ENCODE measurements at regions not wholly inside any gene's neighbourhood (a gene's known extent, or its start where the extent isn't known, plus 50 kb on each side); places are given as distances from the start of the nearest gene placed in this dataset.
A peak's percentile ranks its signal among the peaks of the same experiment; 100 is the strongest.

GRCh38 chr3:177833332-177833731, 636.0 kb upstream of the TBL1XR1 start:
- no peak for DNase-seq (ENCODE audit: low read depth)
- TF ChIP-seq, protein P1, sequence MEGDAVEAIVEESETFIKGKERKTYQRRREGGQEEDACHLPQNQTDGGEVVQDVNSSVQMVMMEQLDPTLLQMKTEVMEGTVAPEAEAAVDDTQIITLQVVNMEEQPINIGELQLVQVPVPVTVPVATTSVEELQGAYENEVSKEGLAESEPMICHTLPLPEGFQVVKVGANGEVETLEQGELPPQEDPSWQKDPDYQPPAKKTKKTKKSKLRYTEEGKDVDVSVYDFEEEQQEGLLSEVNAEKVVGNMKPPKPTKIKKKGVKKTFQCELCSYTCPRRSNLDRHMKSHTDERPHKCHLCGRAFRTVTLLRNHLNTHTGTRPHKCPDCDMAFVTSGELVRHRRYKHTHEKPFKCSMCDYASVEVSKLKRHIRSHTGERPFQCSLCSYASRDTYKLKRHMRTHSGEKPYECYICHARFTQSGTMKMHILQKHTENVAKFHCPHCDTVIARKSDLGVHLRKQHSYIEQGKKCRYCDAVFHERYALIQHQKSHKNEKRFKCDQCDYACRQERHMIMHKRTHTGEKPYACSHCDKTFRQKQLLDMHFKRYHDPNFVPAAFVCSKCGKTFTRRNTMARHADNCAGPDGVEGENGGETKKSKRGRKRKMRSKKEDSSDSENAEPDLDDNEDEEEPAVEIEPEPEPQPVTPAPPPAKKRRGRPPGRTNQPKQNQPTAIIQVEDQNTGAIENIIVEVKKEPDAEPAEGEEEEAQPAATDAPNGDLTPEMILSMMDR (conservative IDR thresholded peaks at IDR 0.05; ENCODE audit: control insufficient read depth, insufficient read depth, low read depth, low read length), result no peak
- no peak overlapping the region for H3K4me3 ChIP-seq (ENCODE audit: control insufficient read depth, low read depth, low read length)

GRCh38 chr3:177835008-177835407, 637.7 kb upstream of the TBL1XR1 start:
- TF ChIP-seq, protein P1 (conservative IDR thresholded peaks at IDR 0.05; ENCODE audit: control insufficient read depth, insufficient read depth, low read depth, low read length), result no peak
- peak; percentile 99 for DNase-seq (ENCODE audit: low read depth)
- no peak overlapping the region for H3K4me3 ChIP-seq (ENCODE audit: control insufficient read depth, low read depth, low read length)

DNA sequence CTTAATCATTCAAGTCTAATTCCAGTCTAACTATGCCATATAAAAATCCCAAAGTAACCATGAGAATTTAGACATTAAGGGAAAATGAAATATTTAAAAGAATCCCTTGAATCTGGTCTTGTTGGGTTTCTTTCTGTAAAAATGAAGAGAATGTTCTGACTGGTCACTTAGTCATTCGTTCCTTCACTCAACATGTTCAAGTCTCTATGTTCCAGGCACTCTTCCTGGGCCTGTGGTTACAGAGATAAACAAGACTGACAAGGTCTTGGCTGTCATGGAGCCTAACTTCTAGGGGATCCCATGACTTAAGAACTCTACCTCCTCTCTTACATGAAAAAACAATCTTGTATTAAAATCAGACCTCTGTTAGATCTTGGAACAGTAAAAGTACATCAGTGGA, 638.6 kb upstream of the TBL1XR1 start:
- TF ChIP-seq, protein P1 (conservative IDR thresholded peaks at IDR 0.05; ENCODE audit: control insufficient read depth, insufficient read depth, low read depth, low read length), result no peak
- H3K4me3 ChIP-seq (ENCODE audit: control insufficient read depth, low read depth, low read length), result no peak overlapping the region
- peak; percentile 98 for DNase-seq (ENCODE audit: low read depth)

DNA sequence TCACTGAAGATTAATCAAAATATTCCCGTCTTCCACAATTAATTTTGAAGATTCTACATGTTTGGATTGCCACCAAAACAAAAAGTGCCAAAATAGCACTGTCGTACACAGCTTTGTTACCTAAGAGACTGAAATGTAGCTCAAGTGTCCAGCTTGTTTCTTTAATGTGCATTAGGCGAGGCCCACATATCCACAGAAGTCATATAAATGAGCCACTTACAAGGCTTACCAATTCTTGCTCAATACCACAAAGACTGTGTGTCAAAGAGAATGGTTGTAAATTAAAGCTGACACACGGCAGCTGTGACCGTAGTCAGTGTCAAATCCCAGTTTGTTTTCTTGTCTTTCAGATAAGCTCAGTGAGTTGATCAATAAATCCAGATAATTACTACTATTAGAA, 639.4 kb upstream of the TBL1XR1 start:
- TF ChIP-seq, protein P1 (conservative IDR thresholded peaks at IDR 0.05; ENCODE audit: control insufficient read depth, insufficient read depth, low read depth, low read length), result no peak
- DNase-seq (ENCODE audit: low read depth), result peak; percentile 74
- no peak overlapping the region for H3K4me3 ChIP-seq (ENCODE audit: control insufficient read depth, low read depth, low read length)

GRCh38 chr3:177837951-177838655, 640.8 kb upstream of the TBL1XR1 start:
- TF ChIP-seq, protein P1 (conservative IDR thresholded peaks at IDR 0.05; ENCODE audit: control insufficient read depth, insufficient read depth, low read depth, low read length), result no peak
- no peak for DNase-seq (ENCODE audit: low read depth)
- H3K4me3 ChIP-seq (ENCODE audit: control insufficient read depth, low read depth, low read length), result no peak overlapping the region

GRCh38 chr3:177838766-177839350, 641.6 kb upstream of the TBL1XR1 start:
- no peak overlapping the region for H3K4me3 ChIP-seq (ENCODE audit: control insufficient read depth, low read depth, low read length)
- no peak for DNase-seq (ENCODE audit: low read depth)
- TF ChIP-seq, protein P1 (conservative IDR thresholded peaks at IDR 0.05; ENCODE audit: control insufficient read depth, insufficient read depth, low read depth, low read length), result no peak
